Kidney (tissue), 13 donors: ENCODE measurements at regions not wholly inside any gene's neighbourhood (a gene's known extent, or its start where the extent isn't known, plus 50 kb on each side); places are given as distances from the start of the nearest gene placed in this dataset.

ENCODE experiments used
- DNase-seq, 5 donors: peaks; one replicate each; pipeline ENCODE4 v3.0.0-alpha.2; 2013 to 2020
- FAIRE-seq: peaks from 2 replicates; lab custom pipeline; 2012; peaks lifted over from hg19 to GRCh38; lab: Jason Lieb, UNC
- H3K27ac ChIP-seq, 2 donors: one replicate each; pipeline ENCODE4 v1.7.0; 2013; ENCODE audit warnings: low read depth in 2 of 2, low read length in 2 of 2, inconsistent platforms in 1 of 2
- H3K27me3 ChIP-seq: one replicate; pipeline ENCODE4 v1.7.1; 2013; ENCODE audit warnings: low read length, inconsistent platforms; ENCODE audit not compliant: control insufficient read depth, insufficient read depth
- H3K36me3 ChIP-seq, 3 donors: one replicate each; pipeline versions ENCODE4 v1.7.0 to v1.7.1; 2013; ENCODE audit warnings: low read length in 3 of 3, control low read depth in 1 of 3, inconsistent platforms in 1 of 3; ENCODE audit not compliant: insufficient read depth in 3 of 3, control insufficient read depth in 2 of 3
- H3K4me1 ChIP-seq, 3 donors: one replicate each; pipeline versions ENCODE4 v1.7.0 to v1.7.1; 2013; ENCODE audit warnings: low read length in 3 of 3, inconsistent platforms in 1 of 3, low read depth in 1 of 3; ENCODE audit not compliant: control insufficient read depth in 2 of 3, insufficient read depth in 2 of 3
- H3K4me3 ChIP-seq, 3 donors: one replicate each; pipeline versions ENCODE4 v1.7.0 to v1.8.1; 2013; ENCODE audit warnings: low read length in 3 of 3, control low read depth in 1 of 3, inconsistent platforms in 1 of 3
- H3K9ac ChIP-seq, 3 donors: one replicate each; pipeline versions ENCODE4 v1.7.0 to v1.7.1; 2013; ENCODE audit warnings: low read length in 3 of 3, control low read depth in 1 of 3, inconsistent platforms in 1 of 3
- H3K9me3 ChIP-seq, 3 donors: one replicate each; pipeline versions ENCODE4 v1.7.0 to v1.7.1; 2013; ENCODE audit warnings: low read length in 3 of 3, control low read depth in 1 of 3, inconsistent platforms in 1 of 3; ENCODE audit not compliant: control insufficient read depth in 2 of 3, insufficient read depth in 1 of 3
- intact Hi-C: fragments of 100-400 bp; cut with DNase I; formaldehyde crosslinking; loops from one replicate; pipeline ENCODE4 v1.11.1; 2022
- TF ChIP-seq, protein P1 (sequence below): IDR thresholded peaks from 3 replicates; pipeline ENCODE4 v1.5.1; 2012; ENCODE audit warnings: mild to moderate bottlenecking, moderate library complexity, borderline replicate concordance; ENCODE audit not compliant: insufficient read depth; ENCODE audit errors: extremely low read depth
- donor health status: control.
- donor health status: control.
- donor health status: control.
- donor health status: control.
- donor health status: control.
- donor health status: DM: yes; HTN: yes; CAD: no.
- donor health status: Normal renal cell carcinoma (clear cell type).

DNA sequence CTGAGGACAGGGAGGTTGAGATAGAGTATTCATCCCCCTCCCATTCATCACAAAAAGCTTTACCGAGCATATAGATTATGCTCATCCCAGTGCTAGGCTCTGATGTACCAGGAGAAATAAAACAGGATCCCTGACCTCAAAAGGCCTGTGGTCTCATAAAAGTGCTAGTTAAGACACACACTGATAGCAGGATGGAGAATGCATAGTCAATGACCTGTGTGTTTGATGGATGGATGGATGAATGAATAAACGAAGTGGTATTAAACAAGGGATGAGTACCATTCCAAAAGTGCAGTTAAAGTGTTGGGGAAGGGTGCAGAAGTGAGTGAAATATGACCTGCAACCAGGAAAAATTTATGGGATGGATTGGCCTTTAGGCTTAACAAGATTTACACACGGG lies 133.9 kb upstream of the NUDT7 start:
- no peaks in the 10 kb centered on the region for H3K36me3 ChIP-seq
- intact Hi-C loops: loop anchor here (5.0 kb wide), 1 partner anchor 351 kb away; no protein-coding TSS in a partner anchor
- H3K9ac ChIP-seq: no peak overlapping the region
- no peaks in the 10 kb centered on the region for H3K27me3 ChIP-seq
- no peak overlapping the region for H3K27ac ChIP-seq
- no peak overlapping the region for H3K4me3 ChIP-seq
- FAIRE-seq (no peak), DNase-seq (no peak)
- TF ChIP-seq, protein P1, sequence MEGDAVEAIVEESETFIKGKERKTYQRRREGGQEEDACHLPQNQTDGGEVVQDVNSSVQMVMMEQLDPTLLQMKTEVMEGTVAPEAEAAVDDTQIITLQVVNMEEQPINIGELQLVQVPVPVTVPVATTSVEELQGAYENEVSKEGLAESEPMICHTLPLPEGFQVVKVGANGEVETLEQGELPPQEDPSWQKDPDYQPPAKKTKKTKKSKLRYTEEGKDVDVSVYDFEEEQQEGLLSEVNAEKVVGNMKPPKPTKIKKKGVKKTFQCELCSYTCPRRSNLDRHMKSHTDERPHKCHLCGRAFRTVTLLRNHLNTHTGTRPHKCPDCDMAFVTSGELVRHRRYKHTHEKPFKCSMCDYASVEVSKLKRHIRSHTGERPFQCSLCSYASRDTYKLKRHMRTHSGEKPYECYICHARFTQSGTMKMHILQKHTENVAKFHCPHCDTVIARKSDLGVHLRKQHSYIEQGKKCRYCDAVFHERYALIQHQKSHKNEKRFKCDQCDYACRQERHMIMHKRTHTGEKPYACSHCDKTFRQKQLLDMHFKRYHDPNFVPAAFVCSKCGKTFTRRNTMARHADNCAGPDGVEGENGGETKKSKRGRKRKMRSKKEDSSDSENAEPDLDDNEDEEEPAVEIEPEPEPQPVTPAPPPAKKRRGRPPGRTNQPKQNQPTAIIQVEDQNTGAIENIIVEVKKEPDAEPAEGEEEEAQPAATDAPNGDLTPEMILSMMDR: no peak
- no peaks in the 10 kb centered on the region for H3K4me1 ChIP-seq
- H3K9me3 ChIP-seq: no peaks in the 10 kb centered on the region

DNA sequence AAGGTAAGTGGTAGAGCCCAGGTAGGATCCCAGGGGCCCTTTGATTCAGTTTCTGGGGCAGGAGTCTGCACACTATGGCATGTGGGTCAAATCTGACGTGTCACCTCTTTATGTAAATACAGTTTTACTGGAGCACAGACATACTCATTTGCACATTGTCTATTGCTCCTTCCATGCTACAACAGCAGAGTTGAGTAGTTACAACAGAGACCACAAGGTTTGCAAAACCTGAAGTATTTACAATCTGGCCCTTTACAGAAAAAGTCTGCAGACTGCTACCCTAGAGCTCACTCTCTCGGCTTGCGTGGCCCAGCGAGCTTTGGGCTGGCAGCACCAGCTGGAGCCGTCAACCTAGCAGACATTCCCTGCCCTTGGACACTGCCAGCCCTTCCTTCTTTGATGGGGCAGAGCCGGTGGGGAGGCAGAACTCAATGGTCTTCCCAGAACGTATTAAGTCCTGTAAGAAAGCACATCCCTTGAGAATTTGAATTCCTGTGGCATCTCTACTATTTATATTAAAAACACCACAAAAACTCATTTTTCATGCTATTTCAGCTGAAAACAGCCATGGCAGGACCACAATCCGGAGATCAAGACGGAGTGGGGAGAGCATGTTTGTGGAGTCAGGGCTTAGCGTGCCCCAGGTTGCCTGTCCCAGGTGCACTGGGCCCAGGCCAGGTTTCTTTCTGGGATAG lies 133.1 kb upstream of the NUDT7 start:
- Histone ChIP-seq H3K9ac (no peak overlapping the region), H3K27me3 (no peaks in the 10 kb centered on the region), H3K4me1 (no peaks in the 10 kb centered on the region), H3K9me3 (no peaks in the 10 kb centered on the region), H3K36me3 (no peaks in the 10 kb centered on the region), H3K4me3 (no peak overlapping the region), H3K27ac (no peak overlapping the region)
- TF ChIP-seq, protein P1: no peak
- intact Hi-C loops: loop anchor here (5.0 kb wide), 1 partner anchor 352 kb away; no protein-coding TSS in a partner anchor
- FAIRE-seq: no peak
- no peak for DNase-seq

DNA sequence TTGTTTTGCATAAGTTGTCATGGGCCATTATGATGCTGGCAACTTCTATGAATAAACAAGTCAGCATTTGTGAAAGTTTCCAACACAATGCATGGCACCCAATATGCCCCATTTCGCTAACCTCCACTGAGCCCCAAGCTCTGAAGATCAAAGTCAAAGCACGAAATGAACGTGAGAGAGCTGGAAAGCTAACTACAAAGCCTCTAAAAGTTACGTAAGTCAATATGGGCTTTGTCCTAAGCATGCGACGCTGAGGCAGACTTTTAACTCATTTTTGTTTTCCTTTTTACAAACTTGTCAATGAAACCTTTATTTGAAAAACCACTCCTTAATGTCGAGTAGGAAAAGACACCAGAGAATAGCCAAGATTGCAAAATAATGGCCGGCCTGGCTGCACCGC lies 131.6 kb upstream of the NUDT7 start:
- DNase-seq (no peak), FAIRE-seq (no peak)
- TF ChIP-seq, protein P1: no peak
- Histone ChIP-seq H3K4me1 (no peaks in the 10 kb centered on the region), H3K27ac (no peak overlapping the region), H3K36me3 (no peaks in the 10 kb centered on the region), H3K27me3 (no peaks in the 10 kb centered on the region), H3K9me3 (no peaks in the 10 kb centered on the region), H3K4me3 (no peak overlapping the region), H3K9ac (no peak overlapping the region)
- intact Hi-C loops: no loop called here
